ES-I3 (cell line): ENCODE measurements at regions not wholly inside any gene's neighbourhood (a gene's known extent, or its start where the extent isn't known, plus 50 kb on each side); places are given as distances from the start of the nearest gene placed in this dataset.
"Not testable (repeated sequence)": the region's sequence is repeated elsewhere in the genome, so short reads cannot be mapped to it uniquely, and the experiment has no call there.

Source experiments
- H3K36me3 ChIP-seq: 2 replicates; pipeline ENCODE4 v1.6.1; 2013; ENCODE audit warnings: mild to moderate bottlenecking, low read length, control low read depth, moderate library complexity; ENCODE audit not compliant: insufficient read depth
- H3K4me1 ChIP-seq: 2 replicates; pipeline ENCODE4 v1.6.1; 2013; ENCODE audit warnings: mild to moderate bottlenecking, control low read depth, low read length; ENCODE audit not compliant: insufficient read depth
- H3K9ac ChIP-seq: 2 replicates; pipeline ENCODE4 v1.6.1; 2013; ENCODE audit warnings: low read depth, mild to moderate bottlenecking, low read length, moderate library complexity
- H3K9me3 ChIP-seq: 2 replicates; pipeline ENCODE4 v1.6.1; 2013; ENCODE audit warnings: mild to moderate bottlenecking, low read length, moderate library complexity; ENCODE audit not compliant: control insufficient read depth, insufficient read depth

DNA sequence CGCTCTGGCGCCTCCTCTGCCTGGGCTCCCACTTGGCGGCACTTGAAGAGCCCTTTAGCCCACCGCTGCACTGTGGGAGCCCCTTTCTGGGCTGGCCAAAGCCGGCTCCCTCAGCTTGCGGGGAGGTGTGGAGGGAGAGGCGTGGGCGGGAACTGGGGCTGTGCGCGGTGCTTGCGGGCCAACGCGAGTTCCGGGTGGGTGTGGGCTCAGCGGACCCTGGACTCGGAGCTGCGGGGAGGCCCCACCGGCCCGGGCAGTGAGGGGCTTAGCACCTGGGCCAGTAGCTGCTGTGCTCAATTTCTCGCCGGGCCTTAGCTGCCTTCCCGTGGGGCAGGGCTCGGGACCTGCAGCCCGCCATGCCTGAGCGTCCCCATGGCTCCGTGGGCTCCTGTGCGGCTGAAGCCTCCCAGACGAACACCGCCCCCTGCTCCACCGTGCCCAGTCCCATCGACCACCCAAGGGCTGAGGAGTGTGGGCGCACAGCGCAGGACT, 216.2 kb downstream of the FGFR2 start:
- not testable (repeated sequence) for H3K9ac ChIP-seq, H3K36me3 ChIP-seq, H3K4me1 ChIP-seq
- H3K9me3 ChIP-seq = peaks cover 11% of the 10 kb centered on the region

DNA sequence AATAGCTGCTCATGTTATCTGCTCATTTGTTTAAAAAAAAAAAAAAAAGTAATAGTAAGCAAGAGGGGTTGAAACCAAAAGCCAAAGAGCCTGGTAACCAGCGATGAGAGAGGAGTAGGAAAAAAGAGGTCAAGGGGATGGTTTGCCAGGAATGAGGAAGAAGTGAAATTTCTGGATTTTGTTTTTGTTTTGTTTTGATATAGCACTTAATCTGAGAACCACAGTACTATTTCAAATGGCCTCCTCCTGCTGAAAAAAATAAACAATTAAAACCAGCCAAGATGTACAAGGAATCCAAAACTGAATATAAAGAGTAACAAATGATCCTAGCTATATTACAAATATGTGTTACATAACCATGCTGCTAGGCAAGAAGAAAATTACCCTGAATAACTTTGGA, 213.1 kb downstream of the FGFR2 start:
- Histone ChIP-seq H3K36me3 (no peaks in the 10 kb centered on the region), H3K4me1 (no peaks in the 10 kb centered on the region), H3K9me3 (peaks cover 14% of the 10 kb centered on the region), H3K9ac (no peak overlapping the region)

DNA sequence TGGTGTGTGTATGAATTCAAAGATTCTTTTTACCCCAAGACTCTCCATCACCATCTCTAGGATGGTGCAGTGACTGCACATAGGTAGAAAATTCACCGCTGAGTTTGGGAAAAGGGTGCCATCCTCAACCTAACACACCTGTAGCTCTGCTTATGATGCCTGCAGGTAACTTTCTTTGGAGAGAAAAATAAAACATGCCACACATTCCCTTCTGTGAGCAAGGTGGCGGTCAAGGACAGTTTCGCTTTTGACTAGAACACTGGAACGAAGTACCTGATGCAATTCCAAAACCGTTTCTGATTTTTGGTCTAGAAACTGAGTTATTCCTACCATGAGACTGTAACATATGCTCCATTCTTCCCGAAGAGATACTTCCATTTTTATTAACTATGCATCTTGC, 205.6 kb downstream of the FGFR2 start:
- no peaks in the 10 kb centered on the region; the same call in 1 of the 2 replicates for H3K4me1 ChIP-seq
- no peak overlapping the region for H3K9ac ChIP-seq
- H3K36me3 ChIP-seq = no peaks in the 10 kb centered on the region
- 0 out of 2 replicates have a peak, but pooled peaks cover 3% of the 10 kb centered on the region for H3K9me3 ChIP-seq

DNA sequence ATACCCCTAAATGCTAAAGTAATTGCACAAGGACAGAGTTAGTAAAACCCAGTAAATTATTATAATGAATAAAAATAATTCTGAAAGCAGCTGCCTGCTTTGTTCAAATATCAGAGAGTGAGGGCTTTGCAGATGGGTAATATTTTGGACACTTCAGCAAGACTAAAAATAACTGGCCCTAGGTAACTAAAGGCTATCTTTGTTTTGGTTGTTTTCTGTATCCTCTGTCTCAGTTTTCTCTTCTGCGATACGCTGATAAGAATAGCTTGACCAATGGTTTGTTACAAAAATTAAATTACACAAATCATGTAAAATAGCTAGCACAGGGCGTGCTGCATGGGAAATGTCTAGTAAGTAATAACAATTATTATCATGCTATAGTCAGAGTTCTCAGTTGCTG, 204.7 kb downstream of the FGFR2 start:
- H3K9ac ChIP-seq = no peak overlapping the region
- H3K36me3 ChIP-seq = no peaks in the 10 kb centered on the region
- H3K9me3 ChIP-seq = 0 out of 2 replicates have a peak, but pooled peaks cover 3% of the 10 kb centered on the region
- no peaks in the 10 kb centered on the region; the same call in 1 of the 2 replicates for H3K4me1 ChIP-seq

DNA sequence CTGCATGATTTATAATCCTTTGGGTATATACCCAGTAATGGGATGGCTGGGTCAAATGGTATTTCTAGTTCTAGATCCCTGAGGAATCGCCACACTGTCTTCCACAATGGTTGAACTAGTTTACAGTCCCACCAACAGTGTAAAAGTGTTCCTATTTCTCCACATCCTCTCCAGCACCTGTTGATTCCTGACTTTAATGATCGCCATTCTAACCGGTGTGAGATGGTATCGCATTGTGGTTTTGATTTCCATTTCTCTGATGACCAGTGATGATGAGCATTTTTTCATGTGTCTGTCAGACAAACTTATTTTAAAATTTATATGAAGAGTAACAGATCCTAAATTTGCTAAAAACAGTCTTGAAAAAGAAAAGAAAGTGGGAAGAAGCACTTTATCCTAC, 197.7 kb downstream of the FGFR2 start:
- H3K36me3 ChIP-seq, H3K9ac ChIP-seq, H3K4me1 ChIP-seq, H3K9me3 ChIP-seq: not testable (repeated sequence)

DNA sequence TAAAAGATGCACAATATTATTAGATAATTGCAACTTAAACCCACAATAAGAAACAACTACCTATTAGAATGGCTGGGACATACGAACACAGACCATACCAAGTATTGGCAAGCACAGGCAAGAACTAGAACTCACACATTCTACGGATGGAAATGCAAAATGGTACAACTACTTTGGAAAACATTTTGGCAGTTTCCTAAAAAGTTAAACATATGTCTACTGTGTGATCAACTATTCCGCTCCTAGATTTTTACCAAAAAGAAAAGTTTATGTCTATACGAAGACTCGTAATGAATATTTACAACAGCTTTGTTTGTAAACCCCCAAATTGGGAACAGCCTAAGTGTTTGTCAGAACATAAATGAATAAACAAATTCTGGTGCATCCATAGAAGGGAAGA, 194.7 kb downstream of the FGFR2 start:
- no peaks in the 10 kb centered on the region for H3K9me3 ChIP-seq
- no peak overlapping the region for H3K9ac ChIP-seq
- H3K36me3 ChIP-seq = no peaks in the 10 kb centered on the region
- H3K4me1 ChIP-seq = no peaks in the 10 kb centered on the region

DNA sequence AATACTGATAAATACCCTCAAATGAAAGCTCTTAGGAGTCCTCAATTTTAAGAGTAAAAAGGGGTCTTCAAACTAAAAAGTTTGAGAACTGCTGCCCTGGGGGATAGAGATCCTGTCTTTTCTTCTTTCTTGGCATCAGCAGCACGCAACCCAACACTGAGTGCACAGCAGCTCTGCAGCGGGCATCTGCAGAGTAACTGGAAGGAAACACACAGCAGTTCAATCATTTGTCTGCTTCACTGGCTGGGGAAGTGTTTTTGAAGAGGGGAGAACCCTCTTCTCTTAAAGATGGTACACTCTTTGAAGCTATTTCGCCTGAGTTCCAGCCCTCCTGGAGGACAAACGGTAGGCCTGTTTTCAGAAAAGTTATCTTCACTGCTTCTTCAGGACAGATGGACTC, 193.6 kb downstream of the FGFR2 start:
- H3K4me1 ChIP-seq = no peaks in the 10 kb centered on the region

DNA sequence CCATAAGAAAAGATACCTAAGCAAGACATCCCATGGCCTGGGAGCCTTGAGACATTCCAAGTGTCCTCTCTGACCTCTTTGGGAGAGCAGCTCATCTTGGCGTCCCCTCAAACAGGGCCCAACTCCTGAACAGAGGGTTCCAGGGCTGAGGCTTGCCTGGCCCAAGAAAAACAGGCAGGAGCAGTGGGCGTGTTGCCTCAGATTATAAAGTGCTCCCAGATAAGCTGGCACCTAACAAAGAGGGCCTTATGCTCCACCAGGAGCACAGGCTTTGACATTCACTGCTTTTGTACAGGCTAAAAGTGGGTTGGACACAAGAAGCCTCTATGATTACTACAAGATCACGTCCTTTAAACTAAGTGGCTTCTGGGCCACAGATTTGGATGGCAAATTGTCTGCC, 193.1 kb downstream of the FGFR2 start:
- no peaks in the 10 kb centered on the region for H3K36me3 ChIP-seq
- H3K9me3 ChIP-seq = no peaks in the 10 kb centered on the region
- H3K9ac ChIP-seq = no peak overlapping the region

More for the DNA sequence above, 193.6 kb downstream of the FGFR2 start:
- H3K36me3 ChIP-seq = no peaks in the 10 kb centered on the region
- H3K9ac ChIP-seq = no peak overlapping the region
- H3K9me3 ChIP-seq = no peaks in the 10 kb centered on the region

DNA sequence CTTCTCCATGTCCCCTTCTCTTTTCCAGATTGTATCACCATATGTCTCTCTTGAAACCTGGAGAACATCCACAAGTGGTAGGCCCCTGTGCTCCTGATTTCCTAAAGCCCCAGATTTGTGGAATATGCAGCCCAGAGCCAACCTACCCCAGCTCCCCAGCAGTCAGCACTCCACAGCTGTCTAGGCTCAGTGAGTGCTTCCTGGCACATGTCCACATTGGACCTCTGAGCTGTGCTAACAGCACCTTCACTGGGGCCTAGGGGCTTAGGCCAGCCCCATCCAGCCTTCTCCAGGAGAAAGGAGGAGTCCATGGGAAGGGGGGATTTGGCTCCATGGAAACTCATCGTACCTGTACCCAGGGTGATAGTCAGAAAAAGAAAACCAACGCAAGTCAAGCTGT, 192.7 kb downstream of the FGFR2 start:
- H3K4me1 ChIP-seq = no peaks in the 10 kb centered on the region
- H3K9me3 ChIP-seq = no peaks in the 10 kb centered on the region
- H3K36me3 ChIP-seq = no peaks in the 10 kb centered on the region
- no peak overlapping the region for H3K9ac ChIP-seq

More for the DNA sequence above, 193.1 kb downstream of the FGFR2 start:
- H3K4me1 ChIP-seq = no peaks in the 10 kb centered on the region

DNA sequence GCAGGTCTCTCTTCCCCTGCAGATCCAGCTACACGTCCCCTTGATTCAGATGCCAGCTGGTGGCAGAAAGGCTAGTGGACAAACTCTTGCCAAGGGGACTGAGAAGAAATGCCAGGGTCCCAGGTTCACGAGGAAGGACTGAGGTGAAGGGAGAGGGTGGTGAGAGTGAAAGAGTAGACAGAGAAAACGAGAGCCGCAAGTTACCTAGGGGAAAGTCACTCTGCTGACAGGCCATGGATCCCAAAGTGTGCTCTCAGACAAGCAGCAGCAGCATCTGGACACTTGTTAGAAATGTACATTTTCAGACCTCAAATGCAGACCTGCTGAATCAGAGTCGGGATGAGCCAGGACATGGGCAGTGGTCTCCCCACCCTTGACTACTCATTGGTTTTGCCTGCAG, 192.3 kb downstream of the FGFR2 start:
- H3K9ac ChIP-seq = no peak overlapping the region
- H3K9me3 ChIP-seq = no peaks in the 10 kb centered on the region
- no peaks in the 10 kb centered on the region for H3K4me1 ChIP-seq
- H3K36me3 ChIP-seq = no peaks in the 10 kb centered on the region

DNA sequence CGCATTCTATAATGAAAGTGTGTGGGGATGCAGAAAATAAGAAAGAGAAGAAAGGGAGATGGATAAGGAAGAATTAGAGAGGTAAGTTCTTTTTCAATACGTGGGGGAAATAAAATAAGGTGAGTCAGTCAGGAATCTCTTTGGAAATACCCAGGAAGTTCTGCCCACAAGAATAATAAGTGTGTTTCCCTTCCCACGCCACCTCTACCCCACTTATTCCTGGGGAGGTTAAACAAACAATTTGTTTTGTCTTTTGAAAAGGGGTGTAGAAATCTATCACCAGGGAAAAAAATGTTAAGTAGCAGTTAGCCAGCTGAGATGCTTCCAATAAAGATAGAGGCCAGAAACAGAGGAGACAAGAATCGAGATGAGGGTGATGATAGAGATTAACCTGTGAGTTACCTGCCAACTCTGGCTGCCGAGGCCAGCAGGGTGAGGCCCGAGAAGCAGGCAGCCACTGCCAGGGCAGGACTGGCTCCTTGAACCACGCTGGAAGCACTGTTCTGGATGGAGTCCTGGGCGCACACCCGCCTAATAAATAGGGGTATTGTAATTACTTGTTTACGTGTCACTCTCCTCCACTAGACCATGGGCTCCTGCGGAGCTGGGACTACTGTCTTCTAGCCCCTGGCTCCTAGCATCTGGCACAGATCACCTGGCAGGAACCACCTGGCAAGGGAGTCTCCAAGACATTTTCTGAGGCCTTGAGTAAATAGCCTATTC, 191.3 kb downstream of the FGFR2 start:
- H3K9me3 ChIP-seq = no peaks in the 10 kb centered on the region
- no peak overlapping the region for H3K9ac ChIP-seq
- H3K36me3 ChIP-seq = no peaks in the 10 kb centered on the region
- no peaks in the 10 kb centered on the region for H3K4me1 ChIP-seq

DNA sequence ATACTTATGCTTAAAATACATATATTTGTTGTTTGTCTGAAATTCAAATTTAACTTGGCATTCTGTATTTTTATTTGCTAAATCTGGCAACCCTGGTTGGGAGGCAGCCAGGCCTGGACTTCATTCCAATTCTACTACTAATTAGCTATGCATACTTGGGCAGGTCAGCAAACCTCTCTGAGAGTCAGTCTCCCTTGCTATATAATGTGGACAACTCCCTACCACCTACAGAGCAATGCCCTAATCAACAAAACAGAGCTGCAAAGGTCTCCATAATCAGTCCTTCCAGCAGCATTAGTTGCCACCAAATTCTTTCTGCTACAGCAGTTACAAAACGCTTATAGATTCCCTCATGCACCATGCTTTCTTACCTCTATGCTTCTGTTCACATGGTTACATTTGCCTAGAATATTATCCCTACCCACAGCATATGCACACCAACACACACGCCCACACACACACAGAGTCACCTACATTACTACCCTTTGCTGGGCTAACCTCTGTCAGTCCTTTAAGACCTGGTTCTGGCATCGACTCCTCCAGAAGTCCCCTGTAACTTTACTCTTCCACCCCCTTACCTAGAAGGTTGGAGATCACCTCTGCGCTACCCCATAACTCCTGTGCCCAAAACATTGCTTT, 188.7 kb downstream of the FGFR2 start:
- H3K4me1 ChIP-seq = no peaks in the 10 kb centered on the region
- no peak overlapping the region for H3K9ac ChIP-seq
- no peaks in the 10 kb centered on the region for H3K36me3 ChIP-seq
- H3K9me3 ChIP-seq = no peaks in the 10 kb centered on the region; the same call in 1 of the 2 replicates

DNA sequence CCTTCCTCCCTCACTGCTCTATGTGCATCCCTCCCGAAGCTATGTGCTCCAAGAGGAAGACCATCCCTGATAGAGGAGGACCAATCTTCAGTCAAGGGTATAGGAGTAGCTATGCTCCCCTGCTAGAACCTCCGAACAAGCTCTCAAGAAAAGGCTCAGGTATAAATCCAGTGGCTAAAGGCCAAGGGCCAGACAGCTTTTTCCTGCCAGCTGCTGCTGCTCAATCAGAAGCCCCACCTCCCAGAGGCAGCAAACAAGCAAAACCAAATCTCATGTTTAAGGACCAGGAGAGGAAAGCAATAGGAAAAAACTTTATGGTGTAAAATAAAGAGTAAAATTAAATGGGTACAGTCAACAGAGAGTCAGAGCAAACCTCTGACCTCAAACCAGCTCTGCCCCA, 187.2 kb downstream of the FGFR2 start:
- Histone ChIP-seq H3K9me3 (no peaks in the 10 kb centered on the region; the same call in 1 of the 2 replicates), H3K36me3 (no peaks in the 10 kb centered on the region), H3K4me1 (no peaks in the 10 kb centered on the region), H3K9ac (no peak overlapping the region)

DNA sequence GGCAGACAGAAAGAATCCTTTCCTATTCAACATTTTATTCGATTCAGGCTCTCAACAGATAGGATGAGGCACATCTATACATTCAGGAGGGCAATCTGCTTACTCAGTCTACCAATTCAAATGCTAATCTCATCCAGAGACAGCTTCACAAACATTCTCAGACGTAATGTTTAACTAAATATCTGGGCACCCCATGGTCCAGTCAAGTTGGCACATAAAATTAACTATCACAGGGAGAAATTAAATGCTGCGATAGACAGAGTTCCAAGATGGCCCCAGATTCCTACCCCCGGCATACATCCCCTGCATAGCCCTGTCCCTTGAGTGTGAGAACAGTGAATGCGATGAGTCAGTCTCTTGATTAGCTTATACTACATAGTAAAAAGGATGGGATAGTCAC, 184.3 kb downstream of the FGFR2 start:
- Histone ChIP-seq H3K4me1 (no peaks in the 10 kb centered on the region), H3K9ac (no peak overlapping the region), H3K9me3 (no peaks in the 10 kb centered on the region; the same call in 1 of the 2 replicates), H3K36me3 (no peaks in the 10 kb centered on the region)
